Stimulated activated CD4-positive, alpha-beta T cell treated with anti-CD3 and anti-CD28 coated beads, TNF-alpha, amount 100 ng/mL, for 4 hours (primary cell): ENCODE measurements at regions not wholly inside any gene's neighbourhood (a gene's known extent, or its start where the extent isn't known, plus 50 kb on each side); places are given as distances from the start of the nearest gene placed in this dataset.
"Not testable (repeated sequence)": the region's sequence is repeated elsewhere in the genome, so short reads cannot be mapped to it uniquely, and the experiment has no call there.

Experiments used
- DNase-seq, 3 experiments: peaks; one replicate each; pipeline ENCODE4 v3.0.0-alpha.2; 2020; ENCODE audit warnings: low read depth in 3 of 3

DNA sequence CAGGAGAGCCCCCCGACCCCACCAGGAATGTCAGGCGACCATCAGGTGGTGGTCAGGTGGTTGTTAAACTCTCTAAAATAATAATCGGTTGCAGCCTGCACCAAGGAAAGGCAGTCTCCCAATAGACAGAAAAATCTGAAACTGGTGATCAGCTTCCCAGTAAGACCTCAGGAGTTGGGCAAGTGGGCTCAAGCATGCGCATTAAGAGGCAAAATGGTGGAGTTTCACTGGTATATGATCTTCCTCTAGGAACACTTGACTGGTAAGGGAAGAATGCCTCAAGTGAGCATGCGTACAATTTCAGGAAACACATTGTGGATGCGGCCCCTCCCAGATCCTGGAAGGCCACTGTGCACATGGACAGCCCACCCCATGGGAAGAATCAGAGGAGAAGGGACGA is 619.9 kb downstream of the TYW1 start:
- no peak for DNase-seq

DNA sequence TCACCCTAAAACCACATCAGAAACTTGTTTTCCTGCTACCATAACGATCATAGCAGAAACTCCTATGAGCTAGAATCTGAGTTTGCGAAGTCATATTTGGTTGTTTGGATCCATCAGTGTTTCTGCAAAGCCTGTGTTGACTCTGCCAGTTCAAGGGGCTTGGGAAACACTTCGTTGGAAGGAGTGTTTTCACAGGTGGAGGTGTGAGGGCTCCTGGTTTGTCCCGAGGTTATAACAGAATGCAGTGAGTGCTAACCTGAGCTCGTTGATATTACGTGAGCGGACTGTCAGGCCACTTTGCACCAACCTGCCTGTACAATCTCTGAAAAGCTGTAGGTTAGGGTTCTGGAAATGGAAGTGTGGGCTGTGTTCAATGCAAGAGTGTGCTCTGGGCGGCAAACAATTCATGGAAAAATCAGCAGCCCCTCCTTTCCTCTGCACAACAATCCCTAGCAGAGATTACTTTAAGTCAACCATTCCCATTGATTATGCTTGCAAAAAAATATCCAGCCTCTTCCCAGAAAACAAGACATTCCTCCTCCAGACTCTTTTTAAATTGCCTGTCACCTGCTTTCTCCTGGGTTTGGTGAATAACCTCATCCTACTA is 622.0 kb downstream of the TYW1 start:
- no peak for DNase-seq

DNA sequence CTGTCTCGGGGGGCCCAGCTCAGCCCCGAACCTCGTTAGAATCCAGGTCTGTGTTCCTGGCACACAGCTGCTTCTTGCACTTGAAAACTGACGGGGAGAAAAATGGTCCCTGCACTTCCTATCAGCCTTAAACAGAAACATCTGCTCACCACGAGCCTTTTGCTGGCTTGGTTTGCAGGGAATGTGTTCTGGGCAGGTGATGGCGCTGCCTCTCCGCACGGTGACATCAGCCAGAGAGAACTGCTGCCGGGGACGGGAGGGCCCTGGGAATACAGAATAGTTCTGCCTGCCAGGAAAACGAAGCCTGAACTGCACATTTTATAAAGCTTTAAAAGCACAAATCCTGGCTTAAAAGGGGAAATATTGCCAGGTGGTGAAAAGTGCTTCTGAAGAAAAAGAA is 622.5 kb downstream of the TYW1 start:
- DNase-seq, result no peak

- DNase-seq, result no peak
These were observed 623.7 kb downstream of the TYW1 start for GRCh38 chr7:67620216-67620933.

DNA sequence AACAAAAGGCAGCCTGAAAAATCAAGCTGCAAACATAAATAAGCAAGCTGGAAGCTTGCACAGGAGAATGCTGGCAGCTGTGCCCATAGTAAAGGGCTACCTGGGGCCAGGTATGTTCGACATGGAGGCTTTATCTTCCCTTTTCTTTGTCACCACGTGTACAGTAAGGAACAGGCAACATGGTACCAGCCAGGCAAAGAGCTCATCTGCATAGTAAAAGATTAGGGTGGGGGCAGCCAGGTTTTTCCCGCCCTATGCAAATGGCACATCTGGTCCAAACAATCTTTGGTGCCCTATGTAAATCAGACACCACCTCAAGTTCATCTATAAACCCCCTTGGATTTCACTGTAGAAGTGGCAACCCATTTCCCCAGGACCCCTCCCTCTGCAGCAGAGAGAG is 625.1 kb downstream of the TYW1 start:
- DNase-seq, result no peak

DNA sequence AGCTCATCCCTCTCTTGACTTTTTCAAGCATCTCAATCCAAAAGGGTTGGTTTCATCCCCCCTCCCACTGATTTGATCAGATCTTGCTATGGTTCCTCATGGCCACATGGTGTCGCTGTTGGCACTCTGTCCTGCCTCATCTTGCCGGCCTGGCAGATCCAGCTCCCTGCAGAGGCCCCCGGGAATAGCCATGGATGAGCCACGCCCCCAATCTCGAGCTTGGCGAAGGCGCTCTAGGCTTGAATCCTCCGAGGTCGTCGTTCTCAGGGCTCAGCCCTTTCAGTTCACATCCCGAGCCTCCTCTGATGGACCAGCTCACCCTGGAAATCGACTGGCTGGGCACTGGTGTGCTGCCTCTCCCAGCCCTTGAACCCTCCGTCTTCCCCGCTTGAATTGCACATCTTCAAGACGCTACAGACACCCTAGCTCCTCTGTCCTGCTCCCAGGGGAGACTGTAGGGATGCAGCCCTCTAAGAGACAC is 628.7 kb downstream of the TYW1 start:
- no peak for DNase-seq

DNA sequence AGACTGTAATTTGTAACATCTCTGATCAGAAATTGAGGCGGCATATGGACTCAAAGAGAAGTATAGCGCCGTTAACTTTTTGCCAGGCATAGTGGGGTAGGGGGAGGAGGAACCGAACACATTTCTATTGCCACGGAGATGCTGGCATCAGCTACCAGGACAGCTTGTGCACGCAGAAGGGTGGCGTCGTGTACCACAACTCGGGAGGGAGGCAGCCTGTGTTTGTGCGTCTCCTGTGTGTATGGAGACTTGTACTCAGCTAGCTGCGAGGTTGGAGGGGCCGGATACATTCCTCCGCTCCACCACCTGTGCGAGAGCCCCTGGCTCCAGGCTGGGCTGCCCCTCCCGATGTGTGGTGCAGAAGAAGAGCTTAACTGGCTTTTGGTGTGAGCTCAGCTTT is 634.8 kb downstream of the TYW1 start:
- DNase-seq, result no peak

- DNase-seq, result no peak
These were observed 638.6 kb downstream of the TYW1 start for GRCh38 chr7:67635271-67635670.

DNA sequence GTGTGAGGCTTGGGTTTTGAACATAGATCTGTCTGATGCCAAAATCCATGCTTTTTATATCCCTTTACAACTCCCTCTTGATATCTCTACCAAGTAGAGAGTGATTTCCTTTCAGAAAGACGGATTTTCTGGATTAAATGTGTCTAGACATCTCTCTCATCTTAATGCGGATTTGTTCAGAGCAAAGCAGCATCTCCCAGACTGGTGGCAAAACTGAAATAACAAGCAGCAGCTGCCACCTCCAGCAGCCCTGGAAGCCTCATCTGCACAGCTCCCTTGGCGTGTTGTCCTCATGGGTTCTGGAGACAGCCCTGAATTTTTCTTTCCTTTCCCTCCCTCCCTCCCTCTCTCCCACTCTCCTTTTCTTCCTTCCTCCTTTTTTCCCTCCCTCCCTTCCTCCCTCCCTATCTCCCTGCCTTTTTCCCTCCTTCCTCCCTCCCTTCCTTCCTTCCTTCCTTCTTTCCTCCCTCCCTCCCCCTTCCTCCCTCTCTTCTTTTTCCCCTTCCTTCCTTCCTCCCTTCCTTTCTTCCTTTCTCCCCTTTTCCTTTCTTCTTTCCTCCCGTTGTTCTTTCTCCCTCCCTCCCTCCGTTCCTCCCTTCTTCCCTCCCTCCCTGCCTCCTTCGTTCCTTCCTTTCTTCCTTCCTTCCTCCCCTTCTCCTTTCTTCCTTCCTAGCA is 639.9 kb downstream of the TYW1 start:
- DNase-seq, result no peak

DNA sequence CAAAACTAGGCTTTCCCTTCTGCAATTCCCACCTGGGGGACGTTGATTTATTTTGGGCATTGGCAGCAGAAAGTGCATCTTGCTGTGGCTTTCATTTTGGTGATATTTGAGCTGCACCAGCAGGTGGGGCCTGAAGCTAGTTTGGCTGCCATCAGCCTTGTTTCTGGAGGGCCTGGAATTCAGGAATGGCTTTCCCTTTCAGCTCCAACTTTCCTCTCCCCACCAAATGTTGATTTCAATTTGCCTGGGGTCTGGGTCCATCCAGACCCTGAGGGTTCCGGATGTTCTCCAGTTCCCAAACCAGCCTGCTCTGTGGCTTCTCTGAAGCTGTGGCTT is 640.4 kb downstream of the TYW1 start:
- no peak for DNase-seq

GRCh38 chr7:67642542-67642941 is 645.9 kb downstream of the TYW1 start:
- not testable (repeated sequence) for DNase-seq

- DNase-seq, result no peak
These were observed 647.5 kb downstream of the TYW1 start for GRCh38 chr7:67644151-67644550.

DNA sequence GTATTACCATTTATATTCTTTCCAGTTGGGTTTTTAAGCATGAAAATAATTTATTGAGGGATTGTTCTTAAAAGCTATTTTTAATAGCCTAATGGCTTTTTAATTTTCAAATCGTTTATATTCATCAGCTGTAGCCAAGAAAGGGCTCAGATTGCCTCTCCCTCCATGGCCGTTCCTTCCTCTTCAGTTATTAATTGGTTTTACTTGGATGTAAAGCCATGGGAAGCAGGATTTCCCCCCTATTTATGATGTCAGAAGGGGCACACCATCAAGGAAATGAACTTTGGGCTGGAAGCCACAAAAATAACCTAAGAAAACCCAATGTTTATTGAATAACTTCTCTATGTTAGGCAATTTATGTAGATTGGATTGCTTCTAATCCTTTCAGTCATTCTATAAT is 656.3 kb downstream of the TYW1 start:
- DNase-seq, result no peak

DNA sequence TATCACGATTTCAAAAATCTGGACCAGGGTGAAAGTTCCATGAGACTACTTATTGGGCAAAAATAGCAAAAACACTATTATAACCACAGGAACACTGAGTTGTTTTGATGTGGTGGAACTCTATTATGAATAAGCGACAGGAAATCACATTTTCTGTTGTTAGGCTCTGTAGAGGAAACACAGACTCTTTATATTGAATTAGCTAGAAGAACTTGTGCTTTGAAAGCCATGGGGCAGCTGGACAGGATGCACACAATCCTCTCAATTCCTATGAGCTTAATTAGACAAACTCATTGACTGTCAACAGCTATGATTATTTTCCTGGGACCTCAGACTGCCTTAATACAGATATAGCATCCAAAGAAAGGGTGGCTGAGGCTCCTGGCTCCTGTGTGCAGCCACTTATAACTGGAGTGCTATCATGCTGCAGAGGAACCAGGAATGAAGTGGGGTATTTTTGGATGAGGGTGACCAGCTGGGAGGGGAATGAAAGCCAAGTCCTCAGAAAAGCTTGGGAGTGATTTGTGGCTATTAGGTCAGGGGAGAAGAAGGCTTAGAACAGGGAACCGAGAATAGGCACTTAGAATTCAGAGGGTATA is 657.3 kb downstream of the TYW1 start:
- DNase-seq, result no peak

- DNase-seq, result no peak
These were observed 658.0 kb downstream of the TYW1 start for GRCh38 chr7:67654642-67655041.

DNA sequence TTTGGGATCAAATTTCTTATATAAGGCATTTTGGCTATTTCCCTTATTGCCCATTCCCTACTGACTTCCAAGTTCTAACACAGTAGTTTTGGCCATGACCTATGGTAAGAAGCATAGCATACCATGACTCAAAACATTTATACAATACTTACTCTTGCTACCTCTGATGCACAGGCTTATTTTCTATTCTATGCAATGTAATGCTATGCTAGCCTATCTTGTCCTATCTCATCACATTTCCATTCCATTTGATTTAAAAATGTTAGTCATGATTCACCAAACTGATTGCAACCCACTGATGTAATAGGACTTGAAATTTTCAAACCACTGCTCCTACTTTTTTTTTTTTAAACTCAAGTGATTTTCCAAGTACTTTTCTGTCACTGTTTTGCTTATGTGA is 658.5 kb downstream of the TYW1 start:
- no peak for DNase-seq

DNA sequence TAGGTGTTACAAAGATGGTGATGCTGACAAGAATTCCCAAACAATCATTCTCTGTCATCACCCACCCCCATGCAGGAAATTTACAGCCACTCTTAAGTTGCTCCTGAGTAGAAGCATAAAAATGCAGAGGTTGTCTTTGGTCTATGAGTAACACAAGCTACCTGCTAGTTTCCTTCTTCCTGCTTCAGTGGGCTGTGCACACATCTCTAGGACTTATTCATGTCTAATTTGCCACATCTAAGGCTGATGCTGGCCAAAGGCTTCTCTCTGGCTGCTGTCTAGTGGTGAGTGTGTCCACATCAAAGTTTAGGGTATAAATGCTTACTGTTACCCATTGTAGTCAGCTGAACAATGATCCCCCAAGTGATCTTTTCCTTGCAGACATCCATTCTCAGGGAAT is 662.5 kb downstream of the TYW1 start:
- no peak for DNase-seq

DNA sequence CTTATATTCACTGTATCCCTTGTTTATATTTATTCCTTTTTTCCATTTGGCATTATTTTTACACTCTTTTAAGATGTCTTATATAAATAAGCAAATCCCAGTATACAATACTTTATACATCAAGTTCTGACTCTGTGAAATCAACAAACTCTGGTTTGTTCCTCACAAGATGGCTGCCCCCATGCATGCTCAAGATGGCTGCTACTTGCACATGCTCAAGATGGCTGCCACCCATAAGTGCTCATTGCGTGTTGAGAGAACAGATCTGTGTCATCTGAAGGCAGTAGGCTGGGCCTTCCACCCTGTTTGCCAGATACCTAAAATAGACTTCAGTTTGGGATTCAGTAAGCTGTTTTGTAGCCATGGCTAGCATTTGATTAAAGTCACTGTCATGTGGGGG is 666.2 kb downstream of the TYW1 start:
- no peak for DNase-seq

GRCh38 chr7:67663644-67664043 is 667.0 kb downstream of the TYW1 start:
- DNase-seq, result no peak

DNA sequence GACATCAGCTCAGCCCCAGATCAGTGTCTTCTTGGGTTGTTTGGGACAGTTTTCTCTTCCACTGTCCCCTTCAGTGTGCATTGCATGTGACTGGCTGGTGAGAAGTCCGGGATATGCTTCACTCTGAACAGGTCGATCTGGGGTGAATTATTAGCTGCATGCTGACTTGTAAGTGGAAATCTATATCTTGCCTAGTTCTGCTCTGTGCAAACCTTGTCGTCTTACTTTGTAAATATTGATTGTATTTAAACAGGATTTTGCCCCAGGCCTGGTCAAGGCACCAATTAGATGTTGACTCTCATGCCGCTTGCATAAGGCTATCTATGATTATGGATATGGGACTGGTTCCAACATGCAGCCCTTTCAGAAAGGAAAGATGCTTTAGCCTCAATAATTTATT is 669.7 kb downstream of the TYW1 start:
- not testable (repeated sequence) for DNase-seq

DNA sequence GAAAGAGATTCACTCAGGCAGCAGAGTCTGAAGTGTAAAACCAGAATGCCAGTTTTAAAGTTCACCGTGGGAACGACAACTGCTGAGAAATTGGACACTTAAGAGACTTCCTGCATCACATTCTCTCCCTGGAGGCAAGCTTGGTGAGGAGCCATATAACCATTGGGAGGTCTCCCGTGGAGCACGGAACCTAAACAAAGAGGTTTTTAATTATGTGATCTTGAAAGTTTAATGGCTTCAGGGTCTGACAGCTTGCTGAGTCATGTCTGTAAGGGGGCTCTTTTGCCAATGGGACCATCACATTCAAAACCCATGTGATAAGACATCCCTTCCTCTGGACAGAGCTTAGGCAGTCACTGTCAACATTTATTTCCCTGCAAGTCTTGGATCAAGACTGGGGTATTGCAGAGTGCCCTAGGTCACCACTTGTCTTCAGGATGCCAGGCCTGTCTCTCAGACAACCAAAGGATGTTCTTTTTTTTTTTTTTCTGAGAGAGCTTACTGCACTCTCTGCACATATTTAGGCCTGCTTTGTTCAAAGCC is 674.4 kb downstream of the TYW1 start:
- DNase-seq, result no peak

DNA sequence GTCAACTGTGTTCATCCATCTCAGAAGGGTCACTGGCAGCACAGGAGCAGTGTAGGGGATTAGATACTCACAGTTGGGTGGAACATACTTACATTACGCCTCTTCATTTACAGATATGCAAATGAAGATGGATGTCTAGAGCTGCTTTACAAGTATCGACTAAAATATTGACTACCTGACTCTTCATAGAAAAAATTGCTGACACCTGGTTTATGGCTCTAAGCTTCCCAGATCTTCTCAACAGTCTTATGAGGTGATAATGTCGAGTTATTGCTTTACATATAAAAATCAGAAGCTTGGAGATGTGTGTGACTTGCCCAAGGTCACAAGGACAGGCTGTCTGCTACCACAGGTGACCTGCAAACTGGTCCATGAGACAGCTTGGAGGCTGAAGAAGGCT is 677.2 kb downstream of the TYW1 start:
- no peak for DNase-seq

DNA sequence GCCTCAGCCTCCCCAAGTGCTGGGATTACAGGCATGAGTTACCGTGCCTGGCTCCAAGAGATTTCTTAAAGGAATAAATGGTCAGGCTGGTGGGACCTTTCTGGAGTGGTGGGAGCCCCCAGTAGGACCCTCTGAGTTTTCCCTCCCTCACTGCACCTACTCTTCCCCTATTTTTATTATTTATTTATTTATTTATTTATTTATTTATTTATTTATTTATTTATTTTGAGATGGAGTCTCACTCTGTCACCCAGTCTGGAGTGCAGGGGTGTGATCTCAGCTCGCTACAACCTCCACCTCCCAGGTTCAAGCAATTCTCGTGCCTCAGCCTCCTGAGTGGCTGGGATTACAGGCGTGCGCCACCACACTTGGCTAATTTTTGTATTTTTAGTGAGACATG is 678.2 kb downstream of the TYW1 start:
- not testable (repeated sequence) for DNase-seq
